ENCODE measurements at regions not wholly inside any gene's neighbourhood (a gene's known extent, or its start where the extent isn't known, plus 50 kb on each side); places are given as distances from the start of the nearest gene placed in this dataset.
"Not testable (repeated sequence)": the region's sequence is repeated elsewhere in the genome, so short reads cannot be mapped to it uniquely, and the experiment has no call there.

GRCh38 chrX:106467422-106467821 lies 144.4 kb upstream of the RADX start:
- TF ChIP-seq CTCF (IDR thresholded peaks at IDR 0.05; ENCODE audit: low read depth, low read length): no peak
- no peak overlapping the region for H3K4me3 ChIP-seq (ENCODE audit: low read depth, low read length)

- H3K4me3 ChIP-seq (ENCODE audit: low read depth, low read length): no peak overlapping the region
- no peak for TF ChIP-seq CTCF (IDR thresholded peaks at IDR 0.05; ENCODE audit: low read depth, low read length)
Measured at GRCh38 chrX:106467943-106468342, 143.8 kb upstream of the RADX start.

GRCh38 chrX:106468433-106468832 lies 143.3 kb upstream of the RADX start:
- no peak overlapping the region for H3K4me3 ChIP-seq (ENCODE audit: low read depth, low read length)
- TF ChIP-seq CTCF (IDR thresholded peaks at IDR 0.05; ENCODE audit: low read depth, low read length): no peak

- H3K4me3 ChIP-seq (ENCODE audit: low read depth, low read length): no peak overlapping the region
- no peak for TF ChIP-seq CTCF (IDR thresholded peaks at IDR 0.05; ENCODE audit: low read depth, low read length)
Measured at GRCh38 chrX:106479920-106480319, 131.9 kb upstream of the RADX start.

- H3K4me3 ChIP-seq (ENCODE audit: low read depth, low read length): no peak overlapping the region
- peak; percentile 65 for TF ChIP-seq CTCF (IDR thresholded peaks at IDR 0.05; ENCODE audit: low read depth, low read length)
Measured at GRCh38 chrX:106481341-106481740, 130.4 kb upstream of the RADX start.

- TF ChIP-seq CTCF (IDR thresholded peaks at IDR 0.05; ENCODE audit: low read depth, low read length): no peak
- H3K4me3 ChIP-seq (ENCODE audit: low read depth, low read length): no peak overlapping the region
Measured at GRCh38 chrX:106484233-106484632, 127.5 kb upstream of the RADX start.

- not testable (repeated sequence) for H3K4me3 ChIP-seq (ENCODE audit: low read depth, low read length)
Measured at GRCh38 chrX:106493210-106493816, 118.5 kb upstream of the RADX start.

GRCh38 chrX:106499473-106499872 lies 112.3 kb upstream of the RADX start:
- TF ChIP-seq CTCF (IDR thresholded peaks at IDR 0.05; ENCODE audit: low read depth, low read length): no peak
- no peak overlapping the region for H3K4me3 ChIP-seq (ENCODE audit: low read depth, low read length)

Measured in WI38 (cell line).